Sciatic nerve (tissue), 2 donors: ENCODE measurements at regions not wholly inside any gene's neighbourhood (a gene's known extent, or its start where the extent isn't known, plus 50 kb on each side); places are given as distances from the start of the nearest gene placed in this dataset.
"Not testable (repeated sequence)": the region's sequence is repeated elsewhere in the genome, so short reads cannot be mapped to it uniquely, and the experiment has no call there.

Source experiments
- ATAC-seq: fragments of 200-7000 bp; cut with Tn5 transposase; one replicate; pipeline ENCODE4 v1.9.1; 2020; ENCODE audit warnings: mild to moderate bottlenecking, moderate library complexity
- DNase-seq: peaks from one replicate; pipeline ENCODE4 v3.0.0-alpha.2; 2020; ENCODE audit warnings: low spot score
- intact Hi-C: fragments of 100-400 bp; cut with DNase I; formaldehyde crosslinking; loops from one replicate; pipeline ENCODE4 v1.14.2; 2022
- donor health status: DM: no; HTN: no; CAD: no.
- donor health status: DM: no; HTN: no; CAD: no.

DNA sequence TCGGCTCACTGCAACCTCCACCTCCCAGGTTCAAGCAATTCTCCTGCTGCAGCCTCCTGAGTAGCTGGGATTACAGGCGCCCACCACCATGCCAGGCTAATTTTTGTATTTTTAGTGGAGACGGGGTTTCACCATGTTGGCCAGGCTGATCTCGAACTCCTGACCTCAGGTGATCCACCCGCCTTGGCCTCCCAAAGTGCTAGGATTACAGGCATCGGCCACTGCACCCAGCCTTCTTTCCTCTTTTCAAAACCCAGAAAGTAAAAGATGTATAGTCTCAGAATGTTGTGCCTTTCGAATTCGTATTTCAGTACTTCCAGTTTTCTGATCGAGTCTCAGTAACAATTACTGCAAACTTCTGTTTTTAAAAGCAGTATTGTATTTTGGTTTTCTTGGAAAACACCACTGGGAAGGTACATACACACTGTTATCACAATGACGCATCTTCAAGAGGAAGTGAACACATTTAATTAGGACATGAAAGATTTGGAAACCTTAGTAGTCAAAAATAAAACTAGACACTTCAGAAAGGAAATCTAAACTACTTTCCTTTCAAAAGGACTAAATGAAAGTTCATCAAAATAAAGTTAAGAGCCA is 123.9 kb upstream of the TNFSF4 start:
- peak; percentile 76 for ATAC-seq
- DNase-seq, intact Hi-C loops: not testable (repeated sequence)

DNA sequence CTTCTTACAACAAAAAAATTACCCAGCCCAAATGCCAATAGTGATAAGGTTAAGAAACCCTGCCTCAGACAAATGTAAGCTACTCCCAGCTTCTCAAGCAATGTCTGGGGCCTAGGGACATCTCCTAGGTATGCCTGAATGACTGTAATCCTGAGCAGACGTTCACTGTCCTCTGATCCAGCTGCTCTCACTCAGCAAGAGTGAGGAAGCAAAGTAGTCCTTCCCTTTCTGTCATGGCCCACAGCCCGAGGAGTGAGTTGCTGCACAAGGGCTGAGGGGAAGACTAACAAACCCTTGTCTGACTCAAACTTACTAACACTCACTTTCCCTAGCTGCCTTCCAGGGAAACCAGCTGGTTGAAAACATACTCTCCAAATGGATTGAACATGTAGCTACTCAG is 124.9 kb upstream of the TNFSF4 start:
- intact Hi-C loops, result no loop called here
- ATAC-seq, result peak; percentile 38
- DNase-seq, result no peak

- ATAC-seq (no peak), DNase-seq (no peak)
- intact Hi-C loops, result no loop called here
Measured at GRCh38 chr1:173333581-173333980, 126.5 kb upstream of the TNFSF4 start.

- ATAC-seq, result no peak
- intact Hi-C loops, result no loop called here
- DNase-seq, result no peak
Measured at GRCh38 chr1:173337126-173337525, 130.0 kb upstream of the TNFSF4 start.

DNA sequence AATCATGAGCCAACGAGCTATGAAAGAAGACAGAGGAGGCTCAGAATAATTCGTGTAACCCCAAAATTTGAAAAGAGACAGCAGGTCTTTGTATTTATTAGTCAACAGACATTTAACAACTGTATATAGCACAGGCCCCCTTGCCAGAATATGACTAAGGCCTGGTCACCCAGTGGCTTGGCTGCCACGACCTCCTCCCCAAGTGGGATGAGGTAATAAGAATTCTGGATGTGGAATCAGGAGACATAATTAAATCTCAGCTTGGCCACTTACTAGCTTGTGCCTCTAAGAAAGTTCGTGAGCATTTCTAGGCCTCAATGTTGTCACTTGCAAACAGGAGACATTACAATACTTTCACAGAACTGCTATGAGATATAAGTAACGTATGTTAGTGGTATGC is 134.2 kb upstream of the TNFSF4 start:
- intact Hi-C loops, result no loop called here
- DNase-seq (no peak), ATAC-seq (peak; percentile 49)

GRCh38 chr1:173341971-173342370 is 134.8 kb upstream of the TNFSF4 start:
- DNase-seq, result no peak
- intact Hi-C loops, result no loop called here
- ATAC-seq, result no peak

DNA sequence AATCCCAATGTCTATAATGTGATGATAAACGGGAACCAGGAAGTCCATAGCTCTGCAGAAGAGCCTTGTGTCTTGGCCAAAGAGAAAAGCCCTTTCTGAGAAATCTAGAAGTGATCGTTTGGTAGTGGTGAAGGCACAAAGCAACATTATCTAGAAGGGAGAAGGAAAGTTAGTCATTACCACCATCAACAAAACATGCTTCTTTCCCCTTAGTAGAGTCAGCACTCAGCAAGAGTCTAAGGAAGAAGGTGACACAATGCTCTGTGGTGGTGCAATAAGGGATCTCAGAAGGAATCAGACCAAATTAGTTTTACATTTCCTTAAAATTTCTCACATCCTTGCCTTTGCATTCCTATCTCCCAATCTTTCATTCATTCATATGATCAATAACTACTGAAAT is 134.4 kb upstream of the PRDX6 start:
- intact Hi-C loops, result no loop called here
- ATAC-seq, result no peak
- no peak for DNase-seq

DNA sequence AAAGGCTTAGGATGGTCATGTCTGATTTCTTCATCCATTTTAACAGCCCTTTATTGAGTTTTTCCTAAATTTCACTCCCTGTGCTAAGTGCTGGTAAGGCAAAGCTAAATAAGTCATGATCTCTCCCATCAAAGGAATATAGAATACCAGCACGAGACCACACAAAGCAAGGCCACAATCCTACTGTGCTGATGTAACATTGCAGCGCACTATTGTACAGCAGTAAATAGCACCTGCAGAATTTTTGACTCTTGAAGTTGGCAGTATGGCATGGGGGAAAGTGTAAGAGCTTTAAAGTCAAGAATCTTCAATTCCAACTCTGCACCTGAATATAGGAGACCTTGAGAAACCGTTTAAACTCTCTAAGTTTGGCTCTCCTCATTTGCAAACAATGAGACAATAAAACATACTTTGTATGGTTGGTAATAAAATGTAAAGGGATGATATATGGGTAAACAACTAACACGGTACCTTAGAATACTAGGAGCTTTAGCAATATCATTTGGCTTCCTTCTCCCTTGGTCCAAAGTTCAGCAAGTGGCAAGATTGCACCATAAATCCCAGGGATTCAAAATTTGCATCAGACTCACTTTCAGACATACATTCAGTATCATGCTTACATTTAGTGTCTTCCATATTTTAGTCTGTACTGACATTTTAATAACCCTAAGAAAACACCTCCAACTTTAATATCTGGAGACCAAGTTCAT is 132.9 kb upstream of the PRDX6 start:
- no peak for ATAC-seq
- no peak for DNase-seq
- intact Hi-C loops, result no loop called here

GRCh38 chr1:173347282-173347818 is 129.8 kb upstream of the PRDX6 start:
- no peak for DNase-seq
- intact Hi-C loops, result no loop called here
- no peak for ATAC-seq

GRCh38 chr1:173352635-173353034 is 124.5 kb upstream of the PRDX6 start:
- intact Hi-C loops, ATAC-seq, DNase-seq: not testable (repeated sequence)

GRCh38 chr1:173353350-173353749 is 123.8 kb upstream of the PRDX6 start:
- DNase-seq (no peak), ATAC-seq (no peak)
- intact Hi-C loops, result no loop called here

- DNase-seq, result no peak
- no peak for ATAC-seq
- intact Hi-C loops, result no loop called here
Measured at GRCh38 chr1:173354937-173355280, 122.2 kb upstream of the PRDX6 start.

- DNase-seq (no peak), ATAC-seq (no peak)
Measured at GRCh38 chr1:173355281-173356031, 121.7 kb upstream of the PRDX6 start.

GRCh38 chr1:173356191-173356762 is 120.9 kb upstream of the PRDX6 start:
- intact Hi-C loops, result no loop called here
- DNase-seq, result no peak
- ATAC-seq, result no peak

More at GRCh38 chr1:173355281-173356031, 121.7 kb upstream of the PRDX6 start:
- intact Hi-C loops, result no loop called here

- ATAC-seq, result no peak
- no peak for DNase-seq
- intact Hi-C loops, result no loop called here
Measured at GRCh38 chr1:173360487-173361063, 116.6 kb upstream of the PRDX6 start.

GRCh38 chr1:173362543-173362942 is 114.6 kb upstream of the PRDX6 start:
- ATAC-seq (no peak), DNase-seq (no peak)
- intact Hi-C loops, result no loop called here

DNA sequence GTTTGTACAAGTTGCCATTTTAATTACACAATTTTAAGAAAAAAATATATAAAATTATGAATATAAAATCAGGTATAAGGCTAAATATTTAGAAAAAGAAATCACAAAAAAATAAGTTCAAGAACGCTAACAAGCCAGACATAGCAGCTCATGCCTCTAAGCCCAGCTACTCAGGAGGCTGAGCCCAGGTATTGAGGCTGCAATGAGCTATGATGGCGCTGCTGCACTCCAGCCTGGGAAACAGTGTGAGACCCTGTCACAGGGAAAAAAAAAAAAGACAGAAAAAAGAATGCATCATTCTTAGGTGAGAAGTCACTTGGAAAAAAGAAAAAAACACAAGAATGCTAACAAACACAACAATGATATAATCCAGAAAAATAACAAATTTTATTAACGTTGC is 112.3 kb upstream of the PRDX6 start:
- ATAC-seq (no peak), DNase-seq (no peak)
- intact Hi-C loops, result no loop called here

DNA sequence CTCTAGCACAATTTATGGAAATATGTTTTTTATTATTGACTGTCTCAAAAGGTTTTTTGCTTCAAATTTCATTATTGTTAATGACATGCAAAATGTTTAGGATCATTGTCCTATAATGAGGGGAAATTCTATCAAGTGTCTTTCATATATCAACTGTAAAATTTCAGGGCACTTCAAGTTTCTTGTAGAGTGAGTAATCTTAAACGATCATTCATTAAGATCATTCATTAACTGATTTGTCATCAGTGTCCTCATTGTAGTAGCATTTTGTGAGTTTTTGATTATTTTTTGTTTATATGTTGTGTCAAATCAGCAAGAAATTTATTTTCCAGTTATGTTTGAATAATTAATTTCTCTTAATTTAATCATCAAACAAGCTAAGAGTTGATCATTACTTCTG is 111.8 kb upstream of the PRDX6 start:
- intact Hi-C loops, result no loop called here
- no peak for DNase-seq
- ATAC-seq, result no peak

GRCh38 chr1:173367136-173367535 is 110.0 kb upstream of the PRDX6 start:
- intact Hi-C loops, result no loop called here
- DNase-seq, result no peak
- ATAC-seq, result no peak
